22Rv1 (cell line): ENCODE measurements at regions not wholly inside any gene's neighbourhood (a gene's known extent, or its start where the extent isn't known, plus 50 kb on each side); places are given as distances from the start of the nearest gene placed in this dataset.

Experiments
- CTCF ChIP-seq: fragments of 450-650 bp; IDR thresholded peaks from 2 replicates; pipeline ENCODE4 v1.5.1; 2017; ENCODE audit warnings: mild to moderate bottlenecking
- ZFX ChIP-seq: fragments of 450-650 bp; IDR thresholded peaks from 2 replicates; pipeline ENCODE4 v1.6.1; 2017; ENCODE audit warnings: antibody characterized with exemption, borderline replicate concordance

- TF ChIP-seq CTCF: no peak
- TF ChIP-seq ZFX: no peak
These were observed 199.2 kb upstream of the POU2AF2 start for GRCh38 chr11:111046291-111046690.
